GM19043 (cell line): ENCODE measurements at regions not wholly inside any gene's neighbourhood (a gene's known extent, or its start where the extent isn't known, plus 50 kb on each side); places are given as distances from the start of the nearest gene placed in this dataset.

Source experiments
- ATAC-seq: cut with Tn5 transposase; IDR thresholded peaks from one replicate; pipeline ENCODE4 v1.9.1; 2021; ENCODE audit warnings: low read depth; ENCODE audit not compliant: unreplicated experiment

DNA sequence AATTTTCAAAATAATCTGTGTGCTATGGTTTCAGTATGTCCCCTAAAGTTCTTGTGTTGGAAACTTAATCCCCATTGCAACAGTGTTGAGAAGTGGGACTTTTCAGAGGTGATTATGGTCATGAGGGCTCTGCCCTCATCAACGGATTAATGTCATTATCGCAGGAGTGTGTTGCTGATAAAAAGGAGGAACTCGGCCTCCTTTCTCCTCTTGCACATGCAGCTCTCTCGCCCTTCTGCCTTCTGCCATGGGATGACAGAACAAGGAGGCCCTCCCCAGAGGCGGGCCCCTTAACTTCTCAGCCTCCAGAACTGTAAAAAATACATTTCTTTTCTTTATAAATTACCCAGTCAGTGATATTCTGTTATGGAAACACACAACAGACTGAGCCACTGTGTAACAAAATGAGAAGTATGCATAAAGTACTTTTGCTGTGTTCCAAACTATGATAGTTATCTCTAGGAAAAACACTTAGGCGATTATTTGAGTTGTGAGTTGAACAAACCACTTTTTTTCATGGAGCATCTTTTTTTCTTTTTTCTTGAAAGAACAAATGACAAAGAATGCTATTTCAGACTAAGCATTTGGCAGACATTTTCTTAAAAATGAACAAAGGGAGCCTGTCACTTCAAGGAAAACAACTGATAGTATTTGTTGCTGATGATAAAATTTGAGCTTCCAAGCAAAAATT, 134.8 kb upstream of the FUT8 start:
- ATAC-seq = no peak

DNA sequence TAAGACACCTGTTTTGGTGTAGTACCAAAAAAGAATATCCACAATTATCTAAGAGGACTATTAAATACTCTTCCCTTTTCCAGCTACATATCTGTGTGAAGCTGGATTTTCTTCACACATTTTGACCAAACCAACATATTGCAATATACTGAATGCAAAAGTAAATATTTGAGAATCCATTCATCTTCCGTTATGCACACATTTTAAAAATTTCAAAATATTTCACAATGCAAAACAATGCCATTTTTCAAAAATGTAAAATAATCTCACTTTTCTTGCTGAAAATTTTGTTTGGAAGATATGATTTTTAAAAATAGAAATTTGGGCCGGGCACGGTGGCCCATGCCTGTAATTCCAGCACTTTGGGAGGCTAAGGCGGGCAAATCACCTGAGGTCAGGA, 133.9 kb upstream of the FUT8 start:
- no peak for ATAC-seq

DNA sequence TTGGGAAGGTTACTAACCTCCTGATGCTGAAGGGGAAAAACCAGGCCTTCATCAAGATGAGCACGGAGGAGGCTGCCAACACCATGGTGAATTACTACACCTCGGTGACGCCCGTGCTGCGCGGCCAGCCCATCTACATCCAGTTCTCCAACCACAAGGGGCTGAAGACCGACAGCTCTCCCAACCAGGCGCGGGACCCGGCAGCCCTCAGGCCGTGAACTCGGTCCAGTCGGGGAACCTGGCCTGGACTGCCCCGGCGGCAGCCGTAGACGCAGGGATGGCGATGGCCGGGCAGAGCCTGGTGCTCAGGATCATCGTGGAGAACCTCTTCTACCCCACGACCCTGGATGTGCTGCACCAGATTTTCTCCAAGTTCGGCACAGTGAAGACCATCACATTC, 133.0 kb upstream of the FUT8 start:
- ATAC-seq = no peak

DNA sequence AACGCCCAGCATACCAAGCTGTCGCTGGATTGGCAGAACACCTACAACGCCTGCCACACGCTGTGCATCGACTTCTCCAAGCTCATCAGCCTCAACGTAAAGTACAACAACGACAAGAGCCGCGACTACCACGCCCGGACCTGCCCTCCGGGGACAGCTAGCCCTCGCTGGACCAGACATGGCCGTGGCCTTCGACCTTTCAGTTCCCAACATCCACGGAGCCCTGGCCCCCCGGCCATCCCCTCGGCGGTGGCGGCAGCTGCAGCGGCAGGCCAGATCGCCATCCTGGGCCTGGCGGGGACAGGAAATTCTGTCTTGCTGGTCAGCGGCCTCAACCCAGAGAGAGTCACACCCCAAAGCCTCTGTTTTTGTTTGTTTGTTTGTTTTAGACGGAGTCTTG, 132.6 kb upstream of the FUT8 start:
- ATAC-seq = no peak

DNA sequence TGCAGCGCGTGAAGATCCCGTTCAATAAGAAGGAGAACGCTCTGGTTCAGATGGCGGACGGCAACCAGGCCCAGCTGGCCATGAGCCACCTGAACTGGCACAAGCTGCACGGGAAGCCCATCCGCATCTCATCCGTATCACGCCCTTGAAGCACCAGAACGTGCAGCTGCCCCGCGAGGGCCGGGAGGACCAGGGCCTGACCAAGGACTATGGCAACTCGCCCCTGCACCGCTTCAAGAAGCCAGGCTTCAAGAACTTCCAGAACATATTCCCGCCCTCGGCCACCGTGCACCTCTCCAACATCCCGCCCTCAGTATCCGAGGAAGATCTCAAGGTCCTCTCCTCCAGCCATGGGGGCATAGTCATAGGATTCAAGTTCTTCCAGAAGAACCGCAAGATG, 131.9 kb upstream of the FUT8 start:
- ATAC-seq = no peak

DNA sequence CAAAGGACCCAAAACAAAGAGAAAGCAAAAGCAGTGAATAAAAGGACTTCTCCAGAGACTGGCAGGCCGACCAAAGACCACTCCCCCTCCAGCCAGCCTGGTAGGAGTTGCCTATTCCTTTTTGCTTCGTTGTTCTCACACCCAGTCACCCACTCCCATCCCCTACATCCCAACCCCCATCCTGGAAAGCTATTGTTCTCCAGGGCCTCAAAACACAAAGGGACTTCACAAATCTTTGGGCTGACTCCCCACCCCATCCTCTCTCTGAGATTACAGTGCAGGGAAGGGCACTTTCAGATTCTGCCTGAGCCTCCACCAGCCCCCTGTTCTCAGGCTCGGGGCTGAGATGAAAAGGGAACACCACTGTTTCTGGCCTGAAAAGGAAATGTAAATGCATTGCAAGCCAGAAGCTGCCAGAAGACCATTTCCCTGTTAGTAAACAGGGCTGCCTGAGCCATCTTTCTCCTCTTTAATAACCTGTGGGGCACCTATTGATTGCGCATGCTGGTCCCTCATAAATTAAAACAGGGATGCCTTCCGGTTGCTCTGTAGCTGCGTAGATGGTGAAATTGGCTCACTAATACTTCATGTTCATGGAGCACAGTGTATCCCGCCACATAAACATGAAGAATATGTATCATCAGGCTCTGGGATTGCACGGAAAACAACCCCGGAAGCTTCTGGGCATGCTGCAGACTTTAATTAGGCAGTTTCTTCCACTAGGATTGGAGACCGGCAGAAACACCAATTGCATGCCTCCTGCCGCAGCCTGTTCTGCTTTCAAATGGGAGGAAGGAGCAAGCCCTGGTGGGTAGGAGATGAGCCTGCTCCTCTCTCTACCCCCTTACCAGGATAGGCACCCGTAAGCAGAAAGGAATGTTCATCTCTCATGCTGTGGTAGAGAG, 130.3 kb upstream of the FUT8 start:
- no peak for ATAC-seq

DNA sequence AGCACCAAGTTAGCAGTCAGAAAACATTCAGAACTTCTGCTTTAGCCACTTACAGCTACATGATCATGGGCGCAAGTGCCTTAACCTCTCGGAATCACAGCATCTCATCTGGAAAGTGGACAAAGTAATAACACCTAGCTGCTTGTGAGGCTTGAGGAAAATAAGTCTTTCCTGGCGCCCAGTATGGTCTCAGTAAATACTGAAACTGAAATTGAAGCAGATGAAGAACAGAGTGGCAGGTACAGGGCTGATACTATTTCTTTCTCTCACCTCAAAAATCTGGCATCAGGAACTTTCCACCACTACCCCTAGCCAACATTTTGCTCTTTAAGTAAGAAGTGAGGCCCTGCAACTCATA, 129.7 kb upstream of the FUT8 start:
- no peak for ATAC-seq

DNA sequence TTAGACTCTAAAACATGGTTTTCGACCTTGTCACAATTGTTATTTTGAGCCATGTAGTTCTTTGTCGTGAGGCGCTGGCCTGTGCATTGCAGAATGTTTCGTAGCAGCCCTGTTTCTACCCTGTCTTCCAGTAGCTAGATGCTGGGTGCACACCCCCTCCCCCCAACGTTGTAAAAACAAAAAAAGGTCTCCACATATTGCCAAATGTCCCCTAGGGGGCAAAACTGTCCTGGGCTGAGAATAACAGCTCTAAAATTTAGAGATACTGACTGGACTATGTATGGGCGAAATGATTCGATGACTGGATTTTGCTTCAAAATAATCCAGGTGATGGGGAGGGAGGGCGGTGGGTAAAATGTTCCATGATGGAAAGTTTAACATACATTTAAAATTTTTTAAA, 126.1 kb upstream of the FUT8 start:
- ATAC-seq = no peak

DNA sequence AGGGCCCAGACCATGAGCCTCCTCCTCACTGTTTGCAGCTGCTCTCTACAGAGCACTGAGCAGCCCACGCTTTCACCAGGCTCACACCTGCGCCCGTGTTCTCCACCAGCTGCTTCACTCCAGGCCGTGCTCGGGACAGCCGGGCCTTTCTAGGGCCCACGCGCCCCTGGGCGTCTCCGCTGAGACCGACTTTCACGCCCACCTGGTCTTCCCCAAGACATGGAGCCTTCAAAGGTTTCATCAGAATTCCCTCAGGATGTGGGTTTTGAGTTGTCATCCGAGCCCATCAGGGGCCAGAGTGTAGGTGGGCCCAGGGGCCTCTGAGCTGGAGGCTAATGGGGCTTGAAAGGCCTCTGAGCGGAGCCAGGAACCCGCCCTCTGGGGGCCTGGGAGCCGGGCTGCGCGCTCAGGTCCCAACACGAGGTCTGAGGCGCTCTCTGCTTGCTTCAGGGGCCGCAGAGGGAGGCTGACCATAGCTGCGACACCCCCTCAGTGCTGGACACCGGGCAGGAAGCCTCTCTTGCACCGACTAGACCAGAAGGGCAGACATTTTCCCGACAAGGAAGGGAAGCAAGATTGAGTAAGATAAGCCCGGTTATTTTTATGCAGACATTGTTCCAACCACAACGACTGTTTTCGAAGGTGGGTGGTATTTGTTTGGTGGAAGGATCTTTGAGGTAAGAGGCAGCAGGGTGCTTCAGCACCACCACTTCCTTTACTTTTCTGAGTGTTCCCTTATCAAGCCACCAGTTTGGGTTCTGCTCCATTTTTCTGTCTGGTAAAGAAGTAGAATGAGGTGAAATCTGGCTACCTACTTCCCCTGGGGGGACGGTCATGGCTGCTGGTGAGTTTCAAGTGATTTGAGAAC, 125.0 kb upstream of the FUT8 start:
- ATAC-seq = peak; percentile 47

DNA sequence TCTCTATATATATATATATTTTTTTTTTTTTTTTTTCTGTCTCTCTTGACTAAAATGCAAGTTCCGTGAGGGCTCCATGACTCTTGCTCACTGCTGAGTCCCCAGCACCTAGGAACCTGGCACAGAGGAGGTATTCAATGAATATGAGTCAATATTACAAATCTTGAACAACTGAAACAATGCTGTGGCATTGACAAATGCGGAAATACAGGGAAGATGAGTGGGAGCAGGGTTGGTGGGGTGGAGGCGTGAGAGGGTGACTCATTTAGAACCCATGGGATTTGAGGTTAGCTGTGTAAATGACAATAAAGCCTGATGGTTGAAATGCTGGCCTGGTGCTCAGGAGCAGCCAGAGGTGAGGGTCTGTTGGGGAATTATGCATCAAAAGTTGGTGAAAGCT, 121.7 kb upstream of the FUT8 start:
- no peak for ATAC-seq

DNA sequence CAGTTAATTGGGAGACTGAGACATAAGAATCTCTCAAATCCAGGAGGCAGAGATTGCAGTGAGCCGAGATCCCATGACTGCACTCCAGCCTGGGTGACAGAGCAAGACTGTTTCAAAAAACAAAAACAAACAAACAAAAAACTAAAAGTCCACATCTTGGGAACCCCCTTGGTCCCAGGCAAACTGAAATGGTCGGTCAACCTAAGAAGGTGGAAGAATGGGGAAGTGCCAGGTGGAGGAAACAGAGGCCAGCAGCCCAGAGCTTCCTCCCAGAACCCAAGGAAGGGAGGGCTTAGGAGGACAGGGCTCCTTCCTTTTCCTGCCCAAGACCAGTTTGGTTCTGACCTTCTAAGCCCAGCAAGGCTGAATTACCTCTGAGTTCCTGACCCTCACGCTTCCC, 121.0 kb upstream of the FUT8 start:
- no peak for ATAC-seq

DNA sequence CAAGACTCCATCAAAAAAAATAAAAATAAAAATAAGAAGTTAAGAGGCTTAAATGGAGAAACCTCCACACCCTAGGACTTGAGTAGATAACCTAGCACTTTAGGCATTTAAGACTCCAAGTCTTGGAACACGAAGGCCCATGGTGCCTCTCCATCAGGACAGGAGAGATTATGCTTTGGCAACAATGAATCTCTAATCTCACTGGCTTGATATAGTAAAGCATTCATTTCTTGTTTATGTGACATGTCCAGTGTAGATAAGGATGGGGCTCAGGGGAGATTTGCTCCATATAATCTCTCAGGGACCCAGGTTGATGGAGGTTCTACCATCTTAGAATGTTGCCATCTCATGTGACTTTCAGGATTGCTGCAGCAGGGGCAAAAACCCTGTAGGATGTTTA, 117.7 kb upstream of the FUT8 start:
- no peak for ATAC-seq

DNA sequence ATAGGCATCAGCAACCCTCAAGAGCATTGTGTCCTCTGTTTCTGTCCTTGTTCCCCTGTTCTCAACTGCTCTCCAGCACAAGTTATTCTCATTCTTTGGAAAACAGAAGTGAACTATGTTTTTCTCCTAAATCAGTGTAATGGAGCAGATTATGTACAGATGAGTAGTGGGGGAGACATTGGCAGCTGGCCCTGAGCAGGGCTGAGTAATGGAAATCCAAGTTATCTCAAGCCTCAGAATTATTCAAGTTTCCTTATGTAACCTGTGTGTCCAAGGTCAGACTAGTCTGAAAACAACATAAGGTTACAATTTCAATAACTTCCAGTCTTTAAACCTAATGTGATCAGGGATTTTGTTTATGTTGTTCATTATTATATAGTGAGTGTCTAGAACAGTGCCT, 116.1 kb upstream of the FUT8 start:
- ATAC-seq = no peak

DNA sequence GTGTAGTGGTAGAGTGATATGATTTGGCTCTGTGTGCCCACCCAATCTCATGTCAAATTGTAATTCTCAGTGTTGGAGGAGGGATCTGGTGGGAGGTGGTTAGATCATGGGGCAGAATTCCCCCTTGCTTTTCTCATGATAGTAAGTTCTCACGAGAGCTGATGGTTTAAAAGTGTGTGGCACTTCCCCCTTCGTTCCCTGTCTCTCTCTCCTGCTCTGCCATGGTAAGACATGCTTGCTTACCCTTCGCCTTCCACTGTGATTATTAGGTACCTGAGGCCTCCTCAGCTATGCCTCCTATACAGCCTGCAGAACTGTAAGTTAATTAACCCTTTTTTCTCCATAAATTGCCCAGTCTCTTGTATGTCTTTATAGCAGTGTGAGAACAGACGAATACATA, 115.7 kb upstream of the FUT8 start:
- ATAC-seq = no peak

DNA sequence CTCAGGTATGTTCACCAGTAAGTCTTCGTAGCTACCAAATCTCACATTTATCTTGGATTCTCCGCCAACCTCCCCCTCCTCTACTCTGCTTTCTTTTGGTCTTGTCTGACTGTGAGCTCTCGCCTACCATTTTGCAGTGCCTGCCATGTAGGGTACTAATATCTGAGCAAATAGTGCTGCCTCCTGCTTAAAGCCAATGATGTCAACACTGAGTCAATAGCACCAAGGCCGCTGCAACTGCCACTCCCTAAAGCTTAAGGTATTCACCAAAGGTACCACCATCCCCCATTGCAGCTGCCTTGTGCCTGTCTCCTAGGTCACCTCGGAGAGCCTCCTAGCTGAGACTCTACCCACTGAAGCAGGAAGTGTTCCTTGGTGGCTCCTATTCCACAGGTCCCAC, 114.8 kb upstream of the FUT8 start:
- no peak for ATAC-seq

DNA sequence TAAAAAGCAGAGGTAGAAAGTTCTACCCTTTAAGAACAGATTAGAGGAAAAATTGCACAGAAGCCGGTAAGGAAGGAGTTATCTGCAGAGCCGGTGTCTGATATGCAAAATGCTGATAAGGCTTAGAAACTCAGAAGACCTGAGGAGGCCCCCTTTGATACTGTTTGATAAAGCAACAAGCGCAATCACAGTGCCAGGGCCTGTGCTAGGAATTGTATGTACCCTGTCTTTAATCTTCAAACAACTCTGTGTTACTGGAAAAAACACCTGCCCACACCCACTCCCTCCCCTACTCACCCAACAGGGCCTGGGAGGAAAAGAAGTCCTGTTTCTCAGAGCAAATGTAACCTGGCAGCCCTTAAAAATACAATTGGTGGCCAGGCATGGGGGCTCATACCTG, 112.7 kb upstream of the FUT8 start:
- no peak for ATAC-seq

DNA sequence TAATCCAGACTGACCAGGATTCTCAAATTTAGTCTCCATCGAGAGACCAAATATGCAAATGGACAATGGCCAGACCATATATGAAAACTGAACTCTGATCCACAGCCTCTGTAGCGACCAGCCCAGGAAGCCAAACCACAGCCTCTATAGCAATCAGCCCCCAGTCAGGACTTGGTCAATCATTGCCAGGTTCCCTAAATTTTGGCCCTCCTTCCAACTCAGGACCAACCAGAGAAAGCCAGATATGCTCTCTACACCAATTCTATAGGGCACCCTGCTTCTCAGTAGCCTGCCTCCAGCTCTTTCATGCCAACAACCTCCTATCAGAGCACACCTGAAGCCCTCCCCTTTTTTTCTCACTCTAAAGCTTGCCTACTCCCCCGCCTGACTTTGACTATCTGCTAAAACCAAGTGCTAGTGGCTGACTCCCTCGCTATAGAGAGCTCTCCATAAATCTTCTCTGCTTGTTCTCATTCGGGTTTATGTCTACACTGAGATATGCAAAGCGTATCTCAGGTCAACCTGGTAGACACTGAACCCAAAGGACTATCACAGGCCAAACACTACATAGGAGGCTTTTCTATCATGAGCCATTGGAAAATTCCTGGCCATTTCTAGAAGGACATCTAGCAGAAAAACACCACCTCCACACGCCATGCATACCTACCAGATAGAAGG, 110.5 kb upstream of the FUT8 start:
- peak; percentile 58 for ATAC-seq

DNA sequence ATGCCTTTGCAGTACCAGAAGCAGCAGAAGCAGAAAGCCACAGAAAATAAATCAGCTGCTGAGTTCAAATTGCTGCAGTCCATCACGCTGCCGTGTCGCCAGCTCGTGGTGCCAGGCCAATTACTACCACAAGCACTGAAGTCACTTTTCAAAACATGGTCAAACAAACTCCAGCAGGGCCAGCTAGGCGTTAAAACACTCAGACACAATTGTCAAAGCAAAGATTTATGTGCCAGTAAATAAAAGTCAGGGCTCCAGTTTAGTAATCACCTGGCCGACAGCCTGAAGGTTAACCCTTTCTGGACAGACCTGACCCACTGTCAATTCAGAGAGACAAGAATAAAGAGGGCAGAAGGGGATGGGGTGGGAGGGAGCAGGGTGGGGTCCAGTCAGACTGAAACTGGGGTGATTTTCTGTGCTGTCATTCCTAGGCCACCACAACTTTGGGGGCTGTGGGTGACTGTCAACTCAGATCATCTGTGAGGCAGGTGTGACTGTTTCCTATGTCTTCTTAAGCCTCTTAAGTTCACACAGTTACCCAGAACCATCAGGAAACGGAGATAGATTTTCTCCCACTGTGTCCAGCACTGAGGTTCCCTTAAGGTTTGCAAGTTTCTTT, 109.8 kb upstream of the FUT8 start:
- peak; percentile 50 for ATAC-seq

DNA sequence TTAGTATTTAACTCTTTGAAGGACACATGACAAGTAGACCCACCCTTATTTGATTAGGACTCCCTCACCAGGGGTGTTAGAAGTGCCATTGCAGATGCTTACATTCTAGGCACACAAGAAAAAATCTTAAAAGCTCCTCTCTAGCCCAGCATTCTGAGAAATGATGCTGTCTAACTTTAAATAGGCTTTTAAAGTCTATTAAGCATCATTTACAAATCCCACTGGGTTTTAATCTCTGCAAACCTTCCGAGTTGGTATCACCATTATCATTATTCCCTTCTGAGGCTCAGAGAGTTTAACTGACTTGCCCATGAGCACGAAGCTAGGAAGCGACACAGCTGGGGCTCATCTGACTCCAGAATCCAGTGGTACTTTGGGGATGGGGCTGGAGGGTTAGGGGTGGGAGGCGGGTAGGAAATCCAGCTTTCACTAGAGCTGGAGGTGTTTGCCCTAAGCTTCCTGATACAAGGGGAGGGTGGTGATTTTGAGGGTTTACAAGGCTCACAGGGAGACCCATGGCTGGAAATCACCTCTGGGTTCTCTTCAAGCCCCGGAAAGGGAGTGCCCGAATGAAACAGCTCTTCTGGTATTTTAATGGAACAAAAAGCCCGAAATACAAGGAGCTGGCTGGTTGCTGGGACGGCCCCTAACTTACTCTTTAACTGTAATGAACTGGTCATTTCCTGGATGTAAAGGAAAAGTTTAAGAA, 109.2 kb upstream of the FUT8 start:
- ATAC-seq = no peak

DNA sequence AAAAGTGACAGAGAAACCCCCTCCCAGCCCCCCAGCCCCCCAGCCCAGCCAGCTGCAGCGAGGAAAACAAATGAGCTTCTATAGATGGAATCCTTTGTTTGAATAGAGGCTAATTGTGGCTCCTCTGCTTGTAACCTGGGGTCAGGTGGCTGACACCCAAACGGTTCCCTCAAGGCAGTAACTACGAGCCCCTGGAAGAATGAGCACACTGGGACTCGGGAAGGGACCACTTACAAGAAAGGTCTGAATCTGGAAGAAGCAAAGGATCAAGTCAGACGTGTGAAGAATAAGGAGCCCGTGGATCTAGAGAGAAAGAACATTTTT, 108.7 kb upstream of the FUT8 start:
- ATAC-seq = no peak
